Upper lobe of right lung (tissue), 1 donor: ENCODE measurements at regions not wholly inside any gene's neighbourhood (a gene's known extent, or its start where the extent isn't known, plus 50 kb on each side); places are given as distances from the start of the nearest gene placed in this dataset.

Experiments
- ATAC-seq: fragments of 200-7000 bp; cut with Tn5 transposase; one replicate; pipeline ENCODE4 v1.9.1; 2020; ENCODE audit warnings: mild to moderate bottlenecking, moderate library complexity
- DNase-seq: peaks from one replicate; pipeline ENCODE4 v3.0.0-alpha.2; 2020
- H3K27ac ChIP-seq: fragments of 200-600 bp; one replicate; pipeline ENCODE4 v1.8.0; 2022
- H3K27me3 ChIP-seq: fragments of 200-600 bp; one replicate; pipeline ENCODE4 v1.8.0; 2022; ENCODE audit warnings: mild to moderate bottlenecking
- H3K36me3 ChIP-seq: fragments of 200-600 bp; one replicate; pipeline ENCODE4 v1.8.0; 2022
- H3K4me1 ChIP-seq: fragments of 200-600 bp; one replicate; pipeline ENCODE4 v1.8.0; 2022
- H3K4me3 ChIP-seq: fragments of 200-600 bp; one replicate; pipeline ENCODE4 v1.8.0; 2022; ENCODE audit warnings: mild to moderate bottlenecking
- H3K9me3 ChIP-seq: fragments of 200-600 bp; one replicate; pipeline ENCODE4 v1.8.0; 2022
- intact Hi-C: fragments of 100-400 bp; cut with DNase I; formaldehyde crosslinking; loops from one replicate; pipeline ENCODE4 v1.11.0; 2022
- TF ChIP-seq, protein P1 (sequence below): fragments of 200-600 bp; IDR thresholded peaks from one replicate; pipeline ENCODE4 v1.8.0; 2022; ENCODE audit warnings: antibody characterized with exemption
- donor health status: DM: no; HTN: yes; CAD: no; lungs with severe emphysema.

DNA sequence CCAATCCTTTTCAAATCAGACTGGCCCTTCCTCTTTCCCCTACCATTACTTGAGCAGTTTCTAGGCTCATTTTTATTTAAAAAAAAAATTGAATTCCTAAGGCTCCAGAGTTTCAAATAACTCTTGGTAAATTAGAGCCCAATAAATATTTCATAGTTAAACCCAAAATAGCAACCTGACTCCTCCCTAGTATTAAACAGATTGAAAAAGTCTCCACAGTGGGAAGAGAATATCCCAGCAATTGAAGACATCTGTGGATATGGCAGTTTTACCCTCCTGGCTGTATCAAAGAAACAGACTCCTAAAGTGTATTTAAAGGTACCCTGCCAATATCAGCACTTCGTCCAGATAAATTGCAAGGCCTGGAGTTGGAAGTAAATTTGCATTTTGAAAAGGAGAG is 52.7 kb upstream of the GDNF start:
- Histone ChIP-seq H3K27ac (no peak overlapping the region), H3K27me3 (no peaks in the 10 kb centered on the region), H3K4me3 (no peak overlapping the region), H3K36me3 (no peaks in the 10 kb centered on the region), H3K4me1 (no peaks in the 10 kb centered on the region), H3K9me3 (no peaks in the 10 kb centered on the region)
- TF ChIP-seq, protein P1, sequence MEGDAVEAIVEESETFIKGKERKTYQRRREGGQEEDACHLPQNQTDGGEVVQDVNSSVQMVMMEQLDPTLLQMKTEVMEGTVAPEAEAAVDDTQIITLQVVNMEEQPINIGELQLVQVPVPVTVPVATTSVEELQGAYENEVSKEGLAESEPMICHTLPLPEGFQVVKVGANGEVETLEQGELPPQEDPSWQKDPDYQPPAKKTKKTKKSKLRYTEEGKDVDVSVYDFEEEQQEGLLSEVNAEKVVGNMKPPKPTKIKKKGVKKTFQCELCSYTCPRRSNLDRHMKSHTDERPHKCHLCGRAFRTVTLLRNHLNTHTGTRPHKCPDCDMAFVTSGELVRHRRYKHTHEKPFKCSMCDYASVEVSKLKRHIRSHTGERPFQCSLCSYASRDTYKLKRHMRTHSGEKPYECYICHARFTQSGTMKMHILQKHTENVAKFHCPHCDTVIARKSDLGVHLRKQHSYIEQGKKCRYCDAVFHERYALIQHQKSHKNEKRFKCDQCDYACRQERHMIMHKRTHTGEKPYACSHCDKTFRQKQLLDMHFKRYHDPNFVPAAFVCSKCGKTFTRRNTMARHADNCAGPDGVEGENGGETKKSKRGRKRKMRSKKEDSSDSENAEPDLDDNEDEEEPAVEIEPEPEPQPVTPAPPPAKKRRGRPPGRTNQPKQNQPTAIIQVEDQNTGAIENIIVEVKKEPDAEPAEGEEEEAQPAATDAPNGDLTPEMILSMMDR = no peak
- no peak for DNase-seq
- ATAC-seq = no peak
- intact Hi-C loops = no loop called here

- no peak for DNase-seq
- no peaks in the 10 kb centered on the region for H3K9me3 ChIP-seq
Observed at GRCh38 chr5:37891832-37892231, 52.0 kb upstream of the GDNF start.

GRCh38 chr5:37889612-37890317 is 49.9 kb upstream of the GDNF start:
- H3K27ac ChIP-seq = no peak overlapping the region
- H3K9me3 ChIP-seq = no peaks in the 10 kb centered on the region
- H3K4me3 ChIP-seq = no peak overlapping the region
- intact Hi-C loops = no loop called here
- H3K36me3 ChIP-seq = no peaks in the 10 kb centered on the region
- no peaks in the 10 kb centered on the region for H3K27me3 ChIP-seq
- no peak for DNase-seq
- no peaks in the 10 kb centered on the region for H3K4me1 ChIP-seq
- ATAC-seq = no peak
- TF ChIP-seq, protein P1 = no peak

More at GRCh38 chr5:37891832-37892231, 52.0 kb upstream of the GDNF start:
- H3K4me1 ChIP-seq = no peaks in the 10 kb centered on the region
- H3K4me3 ChIP-seq = no peak overlapping the region
- no peaks in the 10 kb centered on the region for H3K36me3 ChIP-seq
- intact Hi-C loops = no loop called here
- no peaks in the 10 kb centered on the region for H3K27me3 ChIP-seq
- TF ChIP-seq, protein P1 = no peak
- no peak for ATAC-seq
- H3K27ac ChIP-seq = no peak overlapping the region
